ENCODE measurements at regions not wholly inside any gene's neighbourhood (a gene's known extent, or its start where the extent isn't known, plus 50 kb on each side); places are given as distances from the start of the nearest gene placed in this dataset.

GRCh38 chr11:96760306-96760705 is 370.5 kb downstream of the JRKL start:
- TF ChIP-seq CTCF (IDR thresholded peaks at IDR 0.05) (no peak), POLR2A (IDR thresholded peaks at IDR 0.05) (no peak)
